A549 (cell line): ENCODE measurements at regions not wholly inside any gene's neighbourhood (a gene's known extent, or its start where the extent isn't known, plus 50 kb on each side); places are given as distances from the start of the nearest gene placed in this dataset.

Experiments
- ATAC-seq, 2 experiments: fragments of 200-7000 bp in 1 of 2; fragments of >200 bp in 1 of 2; cut with Nextera tagmentation in 1 of 2; cut with Tn5 transposase in 1 of 2; 3 replicates each; pipeline versions ENCODE4 v1.8.0 to v1.9.1; 2018 to 2020; ENCODE audit warnings: mild to moderate bottlenecking in 1 of 2, moderate library complexity in 1 of 2
- CTCF ChIA-PET: fragments of 300-600 bp; sonication (Branson Sonifier 250); formaldehyde crosslinking; extraction: SDS; loops from one replicate; lab custom pipeline; 2021; ENCODE audit warnings: antibody characterized with exemption, inconsistent platforms; lab: Yijun Ruan, JAX
- POLR2A ChIA-PET: fragments of 350-600 bp; formaldehyde crosslinking; extraction: SDS; loops from one replicate; lab custom pipeline; 2021; ENCODE audit warnings: antibody characterized with exemption, inconsistent platforms; lab: Yijun Ruan, JAX
- DNase-seq, 2 experiments: peaks; one replicate each; pipeline versions ENCODE4 v3.0.0 to v3.0.0-alpha.2; 2011 to 2016; ENCODE audit warnings: low read depth in 1 of 2, low spot score in 1 of 2
- FAIRE-seq: peaks from 2 replicates; lab custom pipeline; 2011; peaks lifted over from hg19 to GRCh38; lab: Jason Lieb, UNC
- H3K27ac ChIP-seq, 2 experiments: fragments of >200 bp; sonication (Bioruptor Twin); formaldehyde crosslinking; 3 replicates each; pipeline ENCODE4 v1.5.1; 2016 to 2017
- H3K4me1 ChIP-seq: fragments of >200 bp; sonication (Bioruptor Twin); formaldehyde crosslinking; 3 replicates; pipeline ENCODE4 v1.6.1; 2016
- H3K4me2 ChIP-seq: fragments of >200 bp; sonication (Bioruptor Twin); formaldehyde crosslinking; 3 replicates; pipeline ENCODE4 v1.6.1; 2016
- H3K4me3 ChIP-seq: fragments of >200 bp; sonication (Bioruptor Twin); formaldehyde crosslinking; 3 replicates; pipeline ENCODE4 v1.5.1; 2016
- H3K9me3 ChIP-seq: fragments of >200 bp; sonication (Bioruptor Twin); formaldehyde crosslinking; 3 replicates; pipeline ENCODE4 v1.6.1; 2016
- BHLHE40 ChIP-seq: IDR thresholded peaks from 2 replicates; pipeline ENCODE4 v1.6.1; 2012; ENCODE audit warnings: low read depth, low read length, inconsistent platforms
- CBX2 ChIP-seq: fragments of 200-600 bp; sonication (generic); IDR thresholded peaks from 2 replicates; pipeline ENCODE4 v1.6.1; 2016; ENCODE audit warnings: low read depth, mild to moderate bottlenecking, borderline replicate concordance
- CHD2 ChIP-seq: fragments of 150-350 bp; IDR thresholded peaks from 2 replicates; pipeline ENCODE4 v1.6.1; 2014; ENCODE audit warnings: low read length; ENCODE audit not compliant: partially characterized antibody
- EHMT2 ChIP-seq: fragments of 200-600 bp; sonication (generic); IDR thresholded peaks from 2 replicates; pipeline ENCODE4 v1.6.1; 2016; ENCODE audit warnings: antibody characterized with exemption, low read depth, mild to moderate bottlenecking, moderate library complexity
- ESRRA ChIP-seq: fragments of 150-350 bp; IDR thresholded peaks from 2 replicates; pipeline ENCODE4 v1.6.1; 2014; ENCODE audit warnings: mild to moderate bottlenecking, low read length, borderline replicate concordance
- FOSL2 ChIP-seq, 2 experiments: fragments of 450-650 bp in 1 of 2; fragments of >200 bp in 1 of 2; sonication (Bioruptor Twin) in 1 of 2; formaldehyde crosslinking; IDR thresholded peaks; 2 replicates each; pipeline versions ENCODE4 v1.5.0 to v1.6.1; 2016 to 2020; ENCODE audit warnings: mild to moderate bottlenecking in 1 of 2, moderate library complexity in 1 of 2
- HOXA7 ChIP-seq: fragments of 250-450 bp; sonication (Bioruptor Pico); IDR thresholded peaks from 2 replicates; pipeline ENCODE4 v1.5.0; 2020; ENCODE audit warnings: mild to moderate bottlenecking, moderate library complexity
- HOXB13 ChIP-seq: fragments of 250-450 bp; sonication (Bioruptor Pico); IDR thresholded peaks from 2 replicates; pipeline ENCODE4 v1.5.0; 2020; ENCODE audit warnings: low read depth, mild to moderate bottlenecking, moderate library complexity
- HOXB5 ChIP-seq: fragments of 250-450 bp; sonication (Bioruptor Pico); IDR thresholded peaks from 2 replicates; pipeline ENCODE4 v1.5.0; 2020; ENCODE audit warnings: mild to moderate bottlenecking, moderate library complexity
- JUN ChIP-seq, 2 experiments: fragments of >200 bp; sonication (Bioruptor Twin); formaldehyde crosslinking; IDR thresholded peaks; 2 replicates in 1 of 2; 3 replicates in 1 of 2; pipeline ENCODE4 v1.6.1; 2016 to 2017
- JUNB ChIP-seq: fragments of >200 bp; sonication (Bioruptor Twin); formaldehyde crosslinking; IDR thresholded peaks from 2 replicates; pipeline ENCODE4 v1.6.1; 2016
- KDM1A ChIP-seq: fragments of 200-600 bp; sonication (generic); IDR thresholded peaks from 2 replicates; pipeline ENCODE4 v1.6.1; 2016; ENCODE audit warnings: low read depth, mild to moderate bottlenecking
- MAZ ChIP-seq: fragments of 150-350 bp; IDR thresholded peaks from 2 replicates; pipeline ENCODE4 v1.6.1; 2014; ENCODE audit warnings: antibody characterized with exemption, low read depth, low read length, borderline replicate concordance
- MYC ChIP-seq: IDR thresholded peaks from 2 replicates; pipeline ENCODE4 v1.6.1; 2012; ENCODE audit warnings: mild to moderate bottlenecking, inconsistent platforms, low read length, improper control_type of control experiment, borderline replicate concordance
- NFE2L2 ChIP-seq: fragments of 150-350 bp; conservative IDR thresholded peaks from 2 replicates; pipeline ENCODE4 v1.6.1; 2014; ENCODE audit warnings: low read length
- NPAS2 ChIP-seq: fragments of 250-450 bp; sonication (Bioruptor Pico); IDR thresholded peaks from 2 replicates; pipeline ENCODE4 v1.8.0; 2022; ENCODE audit warnings: mild to moderate bottlenecking, moderate library complexity, borderline replicate concordance
- NR3C1 ChIP-seq: fragments of >200 bp; sonication (Bioruptor Twin); formaldehyde crosslinking; IDR thresholded peaks from 3 replicates; pipeline ENCODE4 v1.6.1; 2017
- PHF8 ChIP-seq: fragments of 200-600 bp; sonication (generic); IDR thresholded peaks from 2 replicates; pipeline ENCODE4 v1.6.1; 2016; ENCODE audit warnings: low read depth, mild to moderate bottlenecking, antibody characterized with exemption, moderate library complexity, borderline replicate concordance
- POLR2AphosphoS2 ChIP-seq: conservative IDR thresholded peaks from 2 replicates; pipeline ENCODE4 v1.6.1; 2012; ENCODE audit warnings: low read length, improper control_type of control experiment, inconsistent platforms
- RCOR1 ChIP-seq: fragments of 150-350 bp; IDR thresholded peaks from 2 replicates; pipeline ENCODE4 v1.6.1; 2014; ENCODE audit warnings: antibody characterized with exemption, low read length, low read depth
- RFX5 ChIP-seq: fragments of 450-650 bp; IDR thresholded peaks from 2 replicates; pipeline ENCODE4 v1.7.1; 2014; ENCODE audit warnings: antibody characterized with exemption, mild to moderate bottlenecking, moderate library complexity
- SREBF2 ChIP-seq: fragments of 450-650 bp; IDR thresholded peaks from 2 replicates; pipeline ENCODE4 v1.6.1; 2014; ENCODE audit warnings: mild to moderate bottlenecking, moderate library complexity
- TP53 ChIP-seq: fragments of 250-450 bp; sonication (Bioruptor Pico); IDR thresholded peaks from 2 replicates; pipeline ENCODE4 v1.5.0; 2021; ENCODE audit warnings: mild to moderate bottlenecking, moderate library complexity
- ZNF302 ChIP-seq: fragments of 250-450 bp; sonication (Bioruptor Pico); IDR thresholded peaks from 2 replicates; pipeline ENCODE4 v1.9.0; 2021; ENCODE audit warnings: inconsistent platforms, mild to moderate bottlenecking, moderate library complexity
- ZSCAN20 ChIP-seq: fragments of 250-450 bp; sonication (Bioruptor Pico); IDR thresholded peaks from 2 replicates; pipeline ENCODE4 v1.8.0; 2022; ENCODE audit warnings: mild to moderate bottlenecking, moderate library complexity
- WGBS: methylation state at CpG from one replicate; pipeline ENCODE4 v1.1.6; 2017; ENCODE audit errors: missing lambda C conversion rate; 5-methylcytosine and 5-hydroxymethylcytosine counted together
- TF ChIP-seq, protein P1 (sequence below): fragments of >200 bp; sonication (Bioruptor Twin); formaldehyde crosslinking; IDR thresholded peaks from 3 replicates; pipeline ENCODE4 v1.5.1; 2016
- TF ChIP-seq, protein P2 (sequence below): fragments of >200 bp; sonication (Bioruptor Twin); formaldehyde crosslinking; IDR thresholded peaks from 3 replicates; pipeline ENCODE4 v1.6.1; 2016
- TF ChIP-seq, protein P3 (sequence below): fragments of 450-650 bp; IDR thresholded peaks from 2 replicates; pipeline ENCODE4 v1.6.1; 2014; ENCODE audit warnings: antibody characterized with exemption
- TF ChIP-seq, protein P4 (sequence below): fragments of 150-350 bp; IDR thresholded peaks from 2 replicates; pipeline ENCODE4 v1.6.1; 2014; ENCODE audit warnings: low read depth, mild to moderate bottlenecking, low read length

DNA sequence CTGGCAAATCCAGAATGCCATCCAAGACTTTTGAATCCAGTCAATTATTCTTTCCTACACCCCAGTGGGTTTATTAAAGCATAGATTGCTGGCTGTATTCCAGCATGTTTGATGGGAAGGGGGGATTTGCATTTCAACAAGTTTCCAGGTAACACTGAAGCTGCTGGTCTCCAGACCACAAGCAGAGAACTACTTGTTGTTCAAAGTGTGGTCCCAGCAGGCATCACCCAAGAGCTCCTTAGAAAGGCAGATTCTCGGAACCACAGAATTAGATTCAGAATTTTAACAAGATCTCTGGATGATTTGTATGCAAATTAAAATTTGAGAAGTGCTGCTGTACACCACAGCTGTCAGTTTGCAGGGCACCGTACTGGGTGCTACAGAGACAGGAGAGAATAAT, 216.3 kb upstream of the FAM78B start:
- 27% methylated on average over 2 of the region's 2 CpGs for WGBS
- ATAC-seq (no peak), DNase-seq (no peak), FAIRE-seq (no peak)
- TF ChIP-seq FOSL2 (IDR thresholded peaks at IDR 0.05) = no peak
- no peak for TF ChIP-seq FOSL2 (CRISPR knock-in tag; IDR thresholded peaks at IDR 0.05)
- no peak for TF ChIP-seq RFX5
- TF ChIP-seq HOXB5 = no peak
- no peak for TF ChIP-seq KDM1A
- no peak for TF ChIP-seq CBX2
- no peak for TF ChIP-seq BHLHE40
- no peak for TF ChIP-seq ZSCAN20 (CRISPR knock-in tag)
- no peak for TF ChIP-seq ESRRA
- TF ChIP-seq, protein P1, sequence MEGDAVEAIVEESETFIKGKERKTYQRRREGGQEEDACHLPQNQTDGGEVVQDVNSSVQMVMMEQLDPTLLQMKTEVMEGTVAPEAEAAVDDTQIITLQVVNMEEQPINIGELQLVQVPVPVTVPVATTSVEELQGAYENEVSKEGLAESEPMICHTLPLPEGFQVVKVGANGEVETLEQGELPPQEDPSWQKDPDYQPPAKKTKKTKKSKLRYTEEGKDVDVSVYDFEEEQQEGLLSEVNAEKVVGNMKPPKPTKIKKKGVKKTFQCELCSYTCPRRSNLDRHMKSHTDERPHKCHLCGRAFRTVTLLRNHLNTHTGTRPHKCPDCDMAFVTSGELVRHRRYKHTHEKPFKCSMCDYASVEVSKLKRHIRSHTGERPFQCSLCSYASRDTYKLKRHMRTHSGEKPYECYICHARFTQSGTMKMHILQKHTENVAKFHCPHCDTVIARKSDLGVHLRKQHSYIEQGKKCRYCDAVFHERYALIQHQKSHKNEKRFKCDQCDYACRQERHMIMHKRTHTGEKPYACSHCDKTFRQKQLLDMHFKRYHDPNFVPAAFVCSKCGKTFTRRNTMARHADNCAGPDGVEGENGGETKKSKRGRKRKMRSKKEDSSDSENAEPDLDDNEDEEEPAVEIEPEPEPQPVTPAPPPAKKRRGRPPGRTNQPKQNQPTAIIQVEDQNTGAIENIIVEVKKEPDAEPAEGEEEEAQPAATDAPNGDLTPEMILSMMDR = no peak
- TF ChIP-seq, protein P2, sequence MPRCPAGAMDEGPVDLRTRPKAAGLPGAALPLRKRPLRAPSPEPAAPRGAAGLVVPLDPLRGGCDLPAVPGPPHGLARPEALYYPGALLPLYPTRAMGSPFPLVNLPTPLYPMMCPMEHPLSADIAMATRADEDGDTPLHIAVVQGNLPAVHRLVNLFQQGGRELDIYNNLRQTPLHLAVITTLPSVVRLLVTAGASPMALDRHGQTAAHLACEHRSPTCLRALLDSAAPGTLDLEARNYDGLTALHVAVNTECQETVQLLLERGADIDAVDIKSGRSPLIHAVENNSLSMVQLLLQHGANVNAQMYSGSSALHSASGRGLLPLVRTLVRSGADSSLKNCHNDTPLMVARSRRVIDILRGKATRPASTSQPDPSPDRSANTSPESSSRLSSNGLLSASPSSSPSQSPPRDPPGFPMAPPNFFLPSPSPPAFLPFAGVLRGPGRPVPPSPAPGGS = no peak
- no peak for TF ChIP-seq NFE2L2
- TF ChIP-seq, protein P3, sequence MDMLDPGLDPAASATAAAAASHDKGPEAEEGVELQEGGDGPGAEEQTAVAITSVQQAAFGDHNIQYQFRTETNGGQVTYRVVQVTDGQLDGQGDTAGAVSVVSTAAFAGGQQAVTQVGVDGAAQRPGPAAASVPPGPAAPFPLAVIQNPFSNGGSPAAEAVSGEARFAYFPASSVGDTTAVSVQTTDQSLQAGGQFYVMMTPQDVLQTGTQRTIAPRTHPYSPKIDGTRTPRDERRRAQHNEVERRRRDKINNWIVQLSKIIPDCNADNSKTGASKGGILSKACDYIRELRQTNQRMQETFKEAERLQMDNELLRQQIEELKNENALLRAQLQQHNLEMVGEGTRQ = no peak
- H3K4me2 ChIP-seq = no peak overlapping the region
- H3K9me3 ChIP-seq = no peaks in the 10 kb centered on the region
- no peak overlapping the region for H3K27ac ChIP-seq
- no peaks in the 10 kb centered on the region for H3K4me1 ChIP-seq
- ChIA-PET POLR2A (no interaction called here), CTCF (no interaction called here)
- H3K4me3 ChIP-seq = no peak overlapping the region

DNA sequence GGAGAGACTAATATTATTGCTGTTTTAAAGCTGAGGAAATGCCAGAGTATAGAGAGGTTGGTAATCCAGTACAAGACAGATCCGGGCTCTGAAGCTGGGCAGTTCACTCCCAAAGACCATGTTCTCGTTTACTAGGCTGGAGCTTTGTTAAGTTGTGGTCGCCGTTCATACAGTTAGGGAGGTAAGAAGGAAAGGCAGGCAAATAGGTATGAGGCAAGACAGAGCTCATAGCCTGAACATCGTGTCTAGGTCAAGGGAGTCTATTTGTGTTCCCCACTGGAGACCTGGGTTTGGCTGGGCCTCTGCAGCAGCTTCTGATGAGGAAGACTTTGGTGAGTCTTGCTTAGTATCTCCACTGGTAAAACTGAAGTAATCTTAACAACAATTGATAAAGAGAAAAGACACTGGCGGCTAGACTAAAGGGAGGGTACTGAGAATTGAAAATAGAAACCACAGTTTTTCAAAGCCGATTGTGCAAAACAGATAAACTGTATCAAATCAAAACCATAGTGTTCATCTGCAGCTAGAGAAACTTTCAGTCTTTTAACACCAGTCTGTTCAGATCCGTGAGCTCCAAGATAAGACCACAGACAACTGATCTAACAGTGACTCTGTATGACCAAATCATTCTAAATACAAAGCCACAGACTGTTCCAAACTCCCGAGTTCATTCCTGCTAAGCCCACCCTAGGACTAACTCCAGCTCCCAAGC, 217.0 kb upstream of the FAM78B start:
- ATAC-seq (no peak), FAIRE-seq (no peak)

DNA sequence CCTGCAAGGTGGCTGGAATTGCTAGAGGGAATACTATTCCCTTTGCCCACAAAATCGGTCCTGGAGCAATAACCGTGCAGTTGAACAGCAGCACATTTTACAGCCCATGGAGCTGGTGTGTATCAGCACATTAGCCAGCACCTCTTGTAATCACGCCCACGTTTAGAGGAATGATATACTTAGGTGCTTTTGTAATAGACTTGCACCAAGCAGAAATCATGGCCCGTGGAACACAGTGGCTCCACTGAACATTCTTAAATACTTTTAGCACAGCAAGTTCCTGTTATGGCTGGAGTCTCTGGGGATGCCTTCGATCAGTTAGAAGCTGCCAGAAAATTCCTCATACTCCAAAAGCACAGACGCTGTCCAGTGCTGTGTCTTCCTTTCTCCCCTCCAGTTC, 218.1 kb upstream of the FAM78B start:
- Histone ChIP-seq H3K4me3 (no peak overlapping the region), H3K27ac (no peak overlapping the region), H3K4me2 (no peak overlapping the region), H3K9me3 (no peaks in the 10 kb centered on the region), H3K4me1 (no peaks in the 10 kb centered on the region)
- no peak for DNase-seq
- WGBS = 2% methylated on average over 7 of the region's 7 CpGs
- FAIRE-seq = no peak
- POLR2A ChIA-PET = no interaction called here
- CTCF ChIA-PET = no interaction called here
- ATAC-seq = no peak
- TF ChIP-seq NPAS2 (CRISPR knock-in tag) = no peak
- TF ChIP-seq JUNB = no peak
- no peak for TF ChIP-seq POLR2AphosphoS2
- TF ChIP-seq NFE2L2 = no peak
- no peak for TF ChIP-seq NR3C1
- TF ChIP-seq EHMT2 = no peak
- no peak for TF ChIP-seq MAZ
- no peak for TF ChIP-seq ZSCAN20 (CRISPR knock-in tag)
- TF ChIP-seq, protein P3 = no peak
- TF ChIP-seq HOXA7 (CRISPR knock-in tag) = no peak
- TF ChIP-seq, protein P1 = no peak
- no peak for TF ChIP-seq SREBF2

More for the DNA sequence above, 217.0 kb upstream of the FAM78B start:
- no peak overlapping the region for H3K4me2 ChIP-seq
- H3K4me1 ChIP-seq = no peaks in the 10 kb centered on the region
- H3K27ac ChIP-seq = no peak overlapping the region
- DNase-seq = no peak
- CTCF ChIA-PET = no interaction called here
- POLR2A ChIA-PET = no interaction called here
- H3K4me3 ChIP-seq = no peak overlapping the region
- 8% methylated on average over 9 of the region's 9 CpGs for WGBS
- no peaks in the 10 kb centered on the region for H3K9me3 ChIP-seq
- TF ChIP-seq TP53 (CRISPR knock-in tag) = no peak
- TF ChIP-seq RCOR1 = no peak
- TF ChIP-seq BHLHE40 = no peak
- no peak for TF ChIP-seq HOXB5
- no peak for TF ChIP-seq HOXB13 (CRISPR knock-in tag)
- TF ChIP-seq, protein P4, sequence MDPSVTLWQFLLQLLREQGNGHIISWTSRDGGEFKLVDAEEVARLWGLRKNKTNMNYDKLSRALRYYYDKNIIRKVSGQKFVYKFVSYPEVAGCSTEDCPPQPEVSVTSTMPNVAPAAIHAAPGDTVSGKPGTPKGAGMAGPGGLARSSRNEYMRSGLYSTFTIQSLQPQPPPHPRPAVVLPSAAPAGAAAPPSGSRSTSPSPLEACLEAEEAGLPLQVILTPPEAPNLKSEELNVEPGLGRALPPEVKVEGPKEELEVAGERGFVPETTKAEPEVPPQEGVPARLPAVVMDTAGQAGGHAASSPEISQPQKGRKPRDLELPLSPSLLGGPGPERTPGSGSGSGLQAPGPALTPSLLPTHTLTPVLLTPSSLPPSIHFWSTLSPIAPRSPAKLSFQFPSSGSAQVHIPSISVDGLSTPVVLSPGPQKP = no peak
- no peak for TF ChIP-seq MYC
- TF ChIP-seq EHMT2 = no peak
- TF ChIP-seq ZSCAN20 (CRISPR knock-in tag) = no peak
- no peak for TF ChIP-seq CHD2
- TF ChIP-seq ZNF302 (CRISPR knock-in tag) = no peak
- no peak for TF ChIP-seq SREBF2
- TF ChIP-seq JUN (IDR thresholded peaks at IDR 0.05) = no peak
- no peak for TF ChIP-seq PHF8
